Right ventricle myocardium superior (tissue), 1 donor: ENCODE measurements at regions not wholly inside any gene's neighbourhood (a gene's known extent, or its start where the extent isn't known, plus 50 kb on each side); places are given as distances from the start of the nearest gene placed in this dataset.

ENCODE experiments used
- ATAC-seq: fragments of 200-7000 bp; cut with Tn5 transposase; one replicate; pipeline ENCODE4 v1.9.1; 2020; ENCODE audit warnings: mild to moderate bottlenecking; ENCODE audit not compliant: poor library complexity
- DNase-seq: peaks from one replicate; pipeline ENCODE4 v3.0.0-alpha.2; 2020
- intact Hi-C: fragments of 100-400 bp; cut with DNase I; formaldehyde crosslinking; loops from one replicate; pipeline ENCODE4 v1.11.2; 2022
- donor health status: DM: no; HTN: yes; CAD: no; lungs with severe emphysema.

DNA sequence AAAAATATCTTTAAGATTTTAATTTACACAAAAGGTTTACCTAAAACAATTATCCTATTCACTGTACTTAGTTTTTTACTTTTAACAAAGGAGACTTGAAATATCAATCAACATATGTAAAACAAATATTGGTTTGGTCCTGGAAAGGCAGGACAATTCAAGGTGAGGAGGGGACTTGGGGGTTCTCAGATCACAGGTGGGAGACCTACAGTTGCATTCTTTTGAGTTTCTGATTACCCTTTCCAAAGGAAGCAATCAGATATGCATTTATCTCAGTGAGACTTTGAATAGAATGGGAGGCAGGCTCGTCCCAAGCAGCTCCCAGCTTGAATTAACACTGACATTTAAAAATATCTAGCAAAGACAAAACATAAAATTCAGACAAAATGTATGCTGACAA, 1917.3 kb downstream of the C4orf33 start:
- ATAC-seq (no peak), DNase-seq (no peak)
- intact Hi-C loops, result no loop called here

DNA sequence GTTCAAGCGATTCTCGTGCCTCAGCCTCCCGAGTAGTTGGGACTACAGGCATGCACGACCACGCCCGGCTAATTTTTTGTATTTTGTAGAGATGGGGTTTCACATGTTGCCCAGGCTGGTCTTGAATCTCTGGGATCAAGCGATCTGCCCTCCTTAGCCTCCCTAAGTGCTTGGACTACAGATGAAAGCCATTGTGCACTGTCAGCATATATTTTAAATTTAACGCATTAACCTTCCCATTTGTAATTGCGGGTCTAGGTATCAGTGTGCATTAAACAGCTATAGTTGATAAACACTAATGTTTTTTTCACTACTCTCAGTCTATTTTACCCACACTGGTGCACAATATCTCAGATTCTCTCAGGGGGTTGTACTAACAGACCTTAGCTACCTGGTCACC, 1930.8 kb downstream of the C4orf33 start:
- no peak for ATAC-seq
- DNase-seq, result no peak
- intact Hi-C loops, result no loop called here

DNA sequence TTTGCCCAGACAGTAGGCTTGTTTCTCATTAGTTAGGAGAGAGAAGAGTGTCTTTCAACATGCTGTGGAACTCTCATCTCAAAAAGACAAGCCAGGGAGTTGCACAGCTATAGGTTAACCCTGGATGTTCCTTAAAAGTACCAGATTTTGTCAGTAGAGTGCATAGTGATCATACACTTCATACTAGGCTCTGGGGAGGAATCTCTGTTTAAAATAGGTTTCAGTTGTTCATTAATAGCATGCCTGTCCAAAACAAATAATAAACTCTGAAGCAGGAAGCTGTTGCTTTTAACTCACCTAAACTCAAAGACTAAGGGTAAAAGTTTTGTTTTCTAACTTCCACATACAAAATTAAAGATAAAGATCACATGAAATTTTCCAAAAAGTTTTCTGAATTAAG, 1948.4 kb downstream of the C4orf33 start:
- no peak for DNase-seq
- ATAC-seq, result no peak
- intact Hi-C loops, result no loop called here

DNA sequence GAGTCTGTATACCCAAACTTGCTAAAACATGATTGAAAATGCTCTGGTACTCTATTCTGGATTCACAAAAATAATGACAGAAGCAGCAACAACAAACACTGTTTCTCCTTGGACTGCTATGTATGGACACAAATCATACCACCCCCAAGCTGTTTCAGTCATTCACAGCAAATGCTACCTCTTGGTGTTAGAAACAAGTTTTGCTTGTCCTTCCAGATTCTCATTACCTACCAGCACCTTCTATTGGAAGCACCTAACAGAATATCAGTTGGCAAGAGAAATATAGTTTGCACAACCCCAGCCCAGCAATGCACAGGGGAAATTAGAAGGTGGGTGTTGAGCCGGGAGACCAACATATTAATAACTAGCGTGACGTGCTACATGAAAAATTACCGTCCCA, 1950.9 kb downstream of the C4orf33 start:
- DNase-seq (no peak), ATAC-seq (no peak)
- intact Hi-C loops, result no loop called here

GRCh38 chr4:131052646-131053045, 1956.7 kb downstream of the C4orf33 start:
- ATAC-seq (no peak), DNase-seq (no peak)
- intact Hi-C loops, result no loop called here

- DNase-seq, result no peak
- intact Hi-C loops, result no loop called here
- ATAC-seq, result no peak
Measured at GRCh38 chr4:131054489-131055019, 1958.6 kb downstream of the C4orf33 start.

DNA sequence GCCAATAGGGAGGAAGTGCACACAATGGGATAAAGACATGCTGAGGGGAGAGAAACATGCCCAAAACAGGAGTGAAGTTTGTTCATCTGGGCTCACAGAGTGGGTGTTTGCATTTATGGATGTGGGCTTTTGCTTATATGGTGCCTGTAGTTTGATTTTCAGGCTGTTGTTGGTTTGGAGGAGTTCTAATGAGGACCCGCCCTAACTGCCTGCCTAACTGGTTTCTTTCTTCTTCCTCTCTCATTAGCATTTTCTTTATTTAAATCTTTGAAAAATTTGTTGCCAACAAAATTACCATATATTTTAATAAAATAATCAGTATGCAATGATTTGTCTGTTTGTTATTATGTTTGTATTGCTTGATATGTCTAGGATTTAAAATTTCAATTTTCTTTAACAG, 1965.8 kb downstream of the C4orf33 start:
- no peak for DNase-seq

DNA sequence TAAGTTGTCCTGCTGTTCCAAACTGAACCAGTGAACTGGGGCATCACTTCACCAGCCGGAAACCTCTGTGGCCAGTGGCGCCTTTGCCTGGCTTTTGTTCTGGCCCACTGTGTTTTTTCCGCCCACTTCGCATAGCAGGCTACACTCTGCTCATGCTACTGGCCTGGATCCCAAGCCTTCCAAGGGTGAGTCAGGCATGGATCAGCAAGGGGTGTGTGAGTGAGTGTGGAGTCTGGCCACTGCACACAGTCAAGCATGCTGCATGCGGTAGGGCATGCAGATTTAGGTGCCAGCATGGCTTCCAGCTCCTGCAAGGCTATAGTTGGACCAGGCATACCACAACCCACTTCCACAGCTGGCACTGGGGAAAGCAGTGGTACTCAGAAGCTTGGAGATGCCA, 1967.9 kb downstream of the C4orf33 start:
- no peak for ATAC-seq
- no peak for DNase-seq
- intact Hi-C loops, result no loop called here

More for the DNA sequence above, 1965.8 kb downstream of the C4orf33 start:
- no peak for ATAC-seq
- intact Hi-C loops, result no loop called here

DNA sequence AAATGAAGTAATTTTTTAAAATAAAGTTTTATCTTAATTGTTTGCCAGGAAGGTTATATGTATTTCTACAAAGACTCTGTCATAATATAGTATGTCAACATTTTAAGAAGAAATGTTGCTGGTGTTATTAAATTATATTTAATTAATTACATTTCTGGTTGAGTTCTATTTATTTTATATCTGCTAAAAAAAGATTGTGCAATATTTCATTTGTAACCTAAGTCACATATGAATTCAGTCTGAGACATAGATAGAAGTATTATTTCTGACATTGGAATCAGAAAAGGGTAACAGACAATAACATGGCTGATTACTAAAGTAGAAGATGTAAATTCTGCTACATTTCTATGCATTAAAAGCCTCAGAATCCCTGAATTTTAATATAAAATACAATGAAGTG, 1985.1 kb downstream of the C4orf33 start:
- DNase-seq, result no peak
- ATAC-seq, result no peak
- intact Hi-C loops, result no loop called here

DNA sequence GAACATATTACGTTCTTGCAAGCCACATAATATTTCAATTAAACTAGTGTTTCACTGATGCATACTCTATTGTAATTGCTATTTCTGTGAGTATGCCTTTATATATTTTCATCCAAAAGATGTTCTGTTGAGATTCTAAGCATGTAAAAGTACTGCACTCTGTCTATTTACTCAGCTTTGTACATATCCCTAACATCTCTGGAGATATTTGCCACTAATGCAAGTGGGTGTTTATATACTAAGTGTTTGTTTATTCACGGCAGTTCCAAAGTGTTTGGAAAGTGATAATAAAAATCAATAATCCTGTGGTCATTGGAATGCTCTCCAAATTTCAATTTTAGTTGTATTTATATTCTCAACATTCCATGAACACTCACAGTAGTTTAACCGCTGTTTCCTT, 1989.0 kb downstream of the C4orf33 start:
- intact Hi-C loops, result no loop called here
- no peak for ATAC-seq
- DNase-seq, result no peak

DNA sequence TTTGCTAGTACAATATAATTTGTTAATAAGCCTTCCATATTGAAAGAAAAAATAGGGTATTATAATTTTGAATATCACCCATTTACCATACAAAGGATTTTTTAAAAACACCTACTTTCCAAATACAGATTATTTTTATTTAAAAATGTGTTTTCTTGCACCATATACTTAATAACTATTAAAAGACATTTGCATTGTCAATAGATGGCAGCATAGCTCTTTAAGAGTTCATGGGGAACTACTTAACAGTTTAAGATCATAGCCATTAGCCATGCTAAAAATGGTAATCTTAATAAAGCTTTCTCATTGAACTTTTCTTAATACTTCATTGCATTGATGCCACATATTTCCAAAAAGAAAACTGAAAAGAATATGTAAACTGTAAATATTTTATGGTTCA, 1995.9 kb downstream of the C4orf33 start:
- no peak for ATAC-seq
- no peak for DNase-seq
- intact Hi-C loops, result no loop called here

- DNase-seq, result no peak
- ATAC-seq, result no peak
- intact Hi-C loops, result no loop called here
Measured at GRCh38 chr4:131093303-131093702, 1997.4 kb downstream of the C4orf33 start.

DNA sequence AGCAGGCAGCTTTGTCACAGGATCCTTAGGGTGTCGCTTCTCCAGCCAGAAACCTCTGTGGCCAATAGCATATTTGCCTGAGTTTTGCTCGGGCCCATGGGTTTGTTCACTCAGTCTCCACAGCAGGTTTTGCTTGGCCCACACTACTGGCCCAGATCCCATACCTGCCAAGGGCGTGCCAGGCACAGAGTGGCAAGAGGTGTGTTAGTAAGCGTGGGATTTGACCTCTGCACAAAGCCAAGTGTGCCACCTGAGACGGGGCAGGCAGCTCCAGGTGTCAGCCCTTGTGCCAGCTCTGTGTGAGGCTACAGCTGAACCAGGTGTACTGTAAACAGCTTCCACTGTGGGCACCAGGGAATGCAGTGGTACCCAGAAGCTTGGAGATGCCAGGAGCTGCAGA, 2003.0 kb downstream of the C4orf33 start:
- DNase-seq (no peak), ATAC-seq (no peak)
- intact Hi-C loops, result no loop called here

GRCh38 chr4:131113273-131113672, 2017.3 kb downstream of the C4orf33 start:
- intact Hi-C loops, result no loop called here
- ATAC-seq (no peak), DNase-seq (no peak)

DNA sequence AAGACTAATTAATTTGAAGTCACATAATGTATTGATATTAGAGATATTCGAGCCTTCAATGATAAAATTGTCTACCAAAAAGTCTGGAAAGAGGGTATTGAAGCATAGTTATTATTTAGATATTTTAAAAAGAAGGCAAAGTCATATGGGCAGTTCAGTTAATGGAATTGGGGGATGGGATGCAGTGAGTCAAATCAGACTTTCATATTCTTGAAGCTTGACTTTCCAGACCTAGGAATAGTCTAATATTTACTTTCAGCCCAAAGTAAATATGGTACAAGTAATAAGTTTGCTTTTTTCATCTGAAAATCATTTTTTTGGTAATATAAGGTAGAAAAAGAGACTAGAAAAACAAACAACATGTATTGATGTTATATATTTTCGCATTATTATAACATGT, 2017.8 kb downstream of the C4orf33 start:
- ATAC-seq (no peak), DNase-seq (no peak)
- intact Hi-C loops, result no loop called here

DNA sequence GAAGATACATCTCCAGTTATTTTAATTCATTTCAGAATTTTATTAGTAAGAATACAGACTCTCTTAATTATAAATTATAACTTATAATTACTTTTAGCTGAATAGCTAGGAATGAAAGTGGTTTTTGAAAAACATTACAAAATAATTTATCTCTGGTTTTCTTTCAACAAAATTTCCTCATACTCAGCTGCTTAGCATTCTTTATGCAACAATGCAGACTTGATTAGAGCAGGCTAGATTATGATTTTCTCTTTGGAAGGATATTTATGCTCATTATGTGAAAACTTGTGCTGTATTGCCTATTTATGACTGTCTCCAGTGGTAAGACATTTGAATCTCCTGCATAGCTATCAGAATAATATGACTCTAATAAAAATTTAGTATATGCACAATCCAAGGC, 2023.7 kb downstream of the C4orf33 start:
- DNase-seq, result no peak
- intact Hi-C loops, result no loop called here
- no peak for ATAC-seq

GRCh38 chr4:131137196-131137595, 2011.9 kb upstream of the PCDH10 start:
- DNase-seq, result no peak
- intact Hi-C loops, result no loop called here
- ATAC-seq, result no peak

- intact Hi-C loops, result no loop called here
- no peak for DNase-seq
- ATAC-seq, result no peak
Measured at GRCh38 chr4:131159261-131159660, 1989.8 kb upstream of the PCDH10 start.

GRCh38 chr4:131192318-131192717, 1956.8 kb upstream of the PCDH10 start:
- DNase-seq (no peak), ATAC-seq (no peak)
- intact Hi-C loops, result no loop called here

DNA sequence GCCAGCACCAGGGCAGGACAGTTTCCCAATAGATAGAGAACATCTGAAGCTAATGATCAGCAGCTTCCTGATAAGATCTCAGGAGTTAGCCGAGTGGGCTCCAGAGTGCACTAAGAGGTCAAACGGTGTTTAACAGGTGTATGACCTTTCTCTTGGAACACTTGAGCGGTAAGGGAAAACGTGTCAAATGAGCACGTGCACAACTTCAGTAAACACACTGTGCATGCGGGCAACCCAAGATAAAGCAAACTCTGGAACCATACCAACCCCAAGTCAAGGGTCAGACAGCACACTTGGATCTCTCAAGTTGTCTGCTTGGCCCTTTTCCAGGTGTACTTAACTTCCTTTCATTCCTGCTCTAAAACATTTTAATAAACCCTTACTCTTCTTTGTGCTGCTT, 1941.5 kb upstream of the PCDH10 start:
- intact Hi-C loops, result no loop called here
- DNase-seq, result no peak
- ATAC-seq, result no peak

- ATAC-seq (no peak), DNase-seq (no peak)
- intact Hi-C loops, result no loop called here
Measured at GRCh38 chr4:131248314-131248713, 1900.8 kb upstream of the PCDH10 start.

- intact Hi-C loops, result no loop called here
- ATAC-seq, result no peak
- no peak for DNase-seq
Measured at GRCh38 chr4:131251321-131251720, 1897.8 kb upstream of the PCDH10 start.
